ENCODE measurements at regions not wholly inside any gene's neighbourhood (a gene's known extent, or its start where the extent isn't known, plus 50 kb on each side); places are given as distances from the start of the nearest gene placed in this dataset.
A peak's percentile ranks its signal among the peaks of the same experiment; 100 is the strongest.

- TF ChIP-seq CTCF (conservative IDR thresholded peaks at IDR 0.05; ENCODE audit: control insufficient read depth, insufficient read depth, low read depth, low read length) = no peak
- no peak for DNase-seq (ENCODE audit: low read depth)
- no peak overlapping the region for H3K4me3 ChIP-seq (ENCODE audit: control insufficient read depth, low read depth, low read length)
Measured at GRCh38 chr4:14035076-14035475, 407.6 kb upstream of the BOD1L1 start.

DNA sequence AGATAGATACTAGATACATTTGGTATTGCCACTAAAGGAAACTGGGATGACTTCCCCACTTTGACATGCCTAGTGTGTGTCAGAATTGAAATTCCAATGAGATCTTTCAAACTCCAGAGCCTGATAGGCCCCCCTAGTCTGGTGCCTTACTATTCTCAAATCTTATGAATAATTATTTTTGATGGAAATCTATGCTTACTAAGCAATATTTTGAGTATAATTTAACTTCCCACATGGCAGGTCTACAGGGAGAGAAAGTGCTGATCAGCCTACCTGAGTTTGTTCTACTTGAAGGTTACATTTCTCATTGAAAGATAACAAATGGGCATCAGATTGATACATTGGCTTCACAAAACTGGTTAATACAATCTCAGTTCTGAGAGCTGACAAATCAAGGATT is 415.7 kb upstream of the BOD1L1 start:
- TF ChIP-seq CTCF (conservative IDR thresholded peaks at IDR 0.05; ENCODE audit: control insufficient read depth, insufficient read depth, low read depth, low read length) = no peak
- no peak overlapping the region for H3K4me3 ChIP-seq (ENCODE audit: control insufficient read depth, low read depth, low read length)
- no peak for DNase-seq (ENCODE audit: low read depth)

- H3K4me3 ChIP-seq (ENCODE audit: control insufficient read depth, low read depth, low read length) = no peak overlapping the region
- no peak for DNase-seq (ENCODE audit: low read depth)
- no peak for TF ChIP-seq CTCF (conservative IDR thresholded peaks at IDR 0.05; ENCODE audit: control insufficient read depth, insufficient read depth, low read depth, low read length)
Measured at GRCh38 chr4:14046642-14047041, 419.1 kb upstream of the BOD1L1 start.

- TF ChIP-seq CTCF (conservative IDR thresholded peaks at IDR 0.05; ENCODE audit: control insufficient read depth, insufficient read depth, low read depth, low read length) = no peak
- no peak for DNase-seq (ENCODE audit: low read depth)
- no peak overlapping the region for H3K4me3 ChIP-seq (ENCODE audit: control insufficient read depth, low read depth, low read length)
Measured at GRCh38 chr4:14047840-14048239, 420.3 kb upstream of the BOD1L1 start.

GRCh38 chr4:14049946-14050345 is 422.4 kb upstream of the BOD1L1 start:
- TF ChIP-seq CTCF (conservative IDR thresholded peaks at IDR 0.05; ENCODE audit: control insufficient read depth, insufficient read depth, low read depth, low read length) = no peak
- no peak overlapping the region for H3K4me3 ChIP-seq (ENCODE audit: control insufficient read depth, low read depth, low read length)
- DNase-seq (ENCODE audit: low read depth) = no peak

- DNase-seq (ENCODE audit: low read depth) = no peak
- TF ChIP-seq CTCF (conservative IDR thresholded peaks at IDR 0.05; ENCODE audit: control insufficient read depth, insufficient read depth, low read depth, low read length) = no peak
- no peak overlapping the region for H3K4me3 ChIP-seq (ENCODE audit: control insufficient read depth, low read depth, low read length)
Measured at GRCh38 chr4:14053291-14053690, 425.8 kb upstream of the BOD1L1 start.

DNA sequence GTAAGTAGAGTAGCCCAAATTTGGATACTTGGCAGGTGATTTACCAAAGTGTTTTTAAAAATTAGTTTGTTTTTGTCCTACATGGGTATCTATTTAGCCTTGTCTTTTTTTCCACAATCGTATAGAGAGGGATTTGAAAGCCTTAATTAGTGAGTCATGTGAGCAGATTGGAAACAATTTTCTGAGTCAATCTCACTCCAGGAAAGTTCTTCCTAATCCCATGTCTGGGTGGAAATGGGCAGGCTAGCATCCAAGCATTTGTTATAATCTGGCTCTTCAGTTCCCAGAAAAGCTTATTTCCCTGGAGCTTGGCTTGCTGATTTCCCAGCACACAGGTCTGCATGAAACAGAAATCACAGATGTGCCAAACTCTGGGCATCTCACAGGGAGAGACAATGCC is 426.9 kb upstream of the BOD1L1 start:
- TF ChIP-seq CTCF (conservative IDR thresholded peaks at IDR 0.05; ENCODE audit: control insufficient read depth, insufficient read depth, low read depth, low read length) = no peak
- no peak overlapping the region for H3K4me3 ChIP-seq (ENCODE audit: control insufficient read depth, low read depth, low read length)
- DNase-seq (ENCODE audit: low read depth) = peak; percentile 30

All from fibroblast of mammary gland (primary cell).